ENCODE measurements at regions not wholly inside any gene's neighbourhood (a gene's known extent, or its start where the extent isn't known, plus 50 kb on each side); places are given as distances from the start of the nearest gene placed in this dataset.

DNA sequence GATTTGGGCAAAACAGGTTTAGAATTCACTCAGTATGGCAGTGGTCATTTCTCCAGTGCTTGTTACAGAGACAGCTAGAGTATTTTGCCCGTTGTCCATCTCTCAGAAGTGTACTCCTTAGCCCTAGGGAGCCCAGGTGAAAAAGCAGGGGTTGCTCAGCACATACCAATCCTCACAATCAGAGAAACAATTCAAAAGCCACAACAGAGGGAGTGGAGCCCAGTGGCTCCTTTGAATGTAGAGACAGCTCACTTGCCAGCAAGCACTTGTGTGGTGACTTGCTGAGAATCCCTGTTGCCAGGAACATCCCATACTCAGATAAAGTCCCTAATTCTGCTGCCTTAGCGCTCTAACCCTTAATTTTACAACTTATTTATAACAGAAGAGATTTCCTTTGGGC is 1488.3 kb downstream of the RPA4 start:
- dilution Hi-C loops (cut with MboI; ENCODE audit: extremely low pct_ligation_motif_present, low sequenced_read_pairs) = no loop called here
- Histone ChIP-seq H3K4me3 (ENCODE audit: control insufficient read depth in 2 of 3, extremely low read depth in 1 of 3, insufficient read depth in 2 of 3, low read depth in 1 of 3, low read length in 3 of 3) (no peak overlapping the region), H3K9me3 (ENCODE audit: control insufficient read depth, low read depth, low read length) (no peaks in the 10 kb centered on the region), H4K20me1 (ENCODE audit: control insufficient read depth, extremely low read depth, insufficient read depth, low read length) (no peaks in the 10 kb centered on the region), H3K9me1 (ENCODE audit: control insufficient read depth, extremely low read depth, insufficient read depth, low read length) (no peaks in the 10 kb centered on the region), H3K4me2 (ENCODE audit: control insufficient read depth, extremely low read depth, insufficient read depth, low read depth, low read length) (no peak overlapping the region), H3K9ac (ENCODE audit: control insufficient read depth, extremely low read depth, insufficient read depth, low read length) (no peak overlapping the region), H3K27ac (ENCODE audit: control insufficient read depth, insufficient read depth, low read length) (no peak overlapping the region), H3K36me3 (ENCODE audit: control insufficient read depth in 2 of 2, extremely low read depth in 1 of 2, insufficient read depth in 2 of 2, low read length in 2 of 2) (no peaks in the 10 kb centered on the region), H3K4me1 (ENCODE audit: control insufficient read depth, extremely low read depth, insufficient read depth, low read length) (no peaks in the 10 kb centered on the region), H3K27me3 (ENCODE audit: control insufficient read depth, extremely low read depth, insufficient read depth, low read length) (no peaks in the 10 kb centered on the region), H2AFZ (ENCODE audit: control insufficient read depth, low read length) (no peak overlapping the region), H3K79me2 (ENCODE audit: control insufficient read depth, insufficient read depth, low read length) (no peaks in the 10 kb centered on the region)
- TF ChIP-seq EZH2 (IDR thresholded peaks at IDR 0.05; ENCODE audit: low read length) = no peak
- TF ChIP-seq, protein P1, sequence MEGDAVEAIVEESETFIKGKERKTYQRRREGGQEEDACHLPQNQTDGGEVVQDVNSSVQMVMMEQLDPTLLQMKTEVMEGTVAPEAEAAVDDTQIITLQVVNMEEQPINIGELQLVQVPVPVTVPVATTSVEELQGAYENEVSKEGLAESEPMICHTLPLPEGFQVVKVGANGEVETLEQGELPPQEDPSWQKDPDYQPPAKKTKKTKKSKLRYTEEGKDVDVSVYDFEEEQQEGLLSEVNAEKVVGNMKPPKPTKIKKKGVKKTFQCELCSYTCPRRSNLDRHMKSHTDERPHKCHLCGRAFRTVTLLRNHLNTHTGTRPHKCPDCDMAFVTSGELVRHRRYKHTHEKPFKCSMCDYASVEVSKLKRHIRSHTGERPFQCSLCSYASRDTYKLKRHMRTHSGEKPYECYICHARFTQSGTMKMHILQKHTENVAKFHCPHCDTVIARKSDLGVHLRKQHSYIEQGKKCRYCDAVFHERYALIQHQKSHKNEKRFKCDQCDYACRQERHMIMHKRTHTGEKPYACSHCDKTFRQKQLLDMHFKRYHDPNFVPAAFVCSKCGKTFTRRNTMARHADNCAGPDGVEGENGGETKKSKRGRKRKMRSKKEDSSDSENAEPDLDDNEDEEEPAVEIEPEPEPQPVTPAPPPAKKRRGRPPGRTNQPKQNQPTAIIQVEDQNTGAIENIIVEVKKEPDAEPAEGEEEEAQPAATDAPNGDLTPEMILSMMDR (optimal IDR thresholded peaks at IDR 0.05 in 1 of 3, IDR thresholded peaks at IDR 0.05 in 1 of 3, conservative IDR thresholded peaks at IDR 0.05 in 1 of 3; ENCODE audit: extremely low read depth in 1 of 3, insufficient read depth in 2 of 3, low read length in 3 of 3) = no peak
- DNase-seq (ENCODE audit: low read depth, low spot score) = no peak
- FAIRE-seq = peak; percentile 43

DNA sequence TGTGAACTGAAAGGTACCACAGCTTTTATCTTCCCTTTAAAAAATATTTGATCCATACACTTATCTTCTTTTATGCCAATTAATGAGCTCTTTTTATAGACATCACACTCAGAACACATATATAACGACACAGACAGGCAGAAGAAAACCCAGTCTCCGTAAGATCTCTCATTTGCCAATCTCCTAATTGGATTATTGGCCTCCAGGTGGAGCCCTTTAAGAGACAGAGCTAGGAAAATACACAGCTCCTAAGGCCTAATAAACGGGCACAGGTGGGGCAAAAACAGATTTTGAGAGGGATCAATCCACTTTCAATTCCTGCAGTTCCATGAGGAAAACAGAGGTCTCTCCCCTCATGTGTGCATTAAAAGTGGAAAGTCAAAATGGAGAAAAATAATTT is 1495.4 kb downstream of the RPA4 start:
- no peak for DNase-seq (ENCODE audit: low read depth, low spot score)
- no peaks in the 10 kb centered on the region for H4K20me1 ChIP-seq (ENCODE audit: control insufficient read depth, extremely low read depth, insufficient read depth, low read length)
- TF ChIP-seq, protein P1 (optimal IDR thresholded peaks at IDR 0.05 in 1 of 3, IDR thresholded peaks at IDR 0.05 in 1 of 3, conservative IDR thresholded peaks at IDR 0.05 in 1 of 3; ENCODE audit: extremely low read depth in 1 of 3, insufficient read depth in 2 of 3, low read length in 3 of 3) = peak in 1 of 3 experiments; percentile 28
- TF ChIP-seq EZH2 (IDR thresholded peaks at IDR 0.05; ENCODE audit: low read length) = no peak

More for the DNA sequence above, 1495.4 kb downstream of the RPA4 start:
- no peaks in the 10 kb centered on the region for H3K4me1 ChIP-seq (ENCODE audit: control insufficient read depth, extremely low read depth, insufficient read depth, low read length)
- H3K9ac ChIP-seq (ENCODE audit: control insufficient read depth, extremely low read depth, insufficient read depth, low read length) = no peak overlapping the region
- H3K4me3 ChIP-seq (ENCODE audit: control insufficient read depth in 2 of 3, extremely low read depth in 1 of 3, insufficient read depth in 2 of 3, low read depth in 1 of 3, low read length in 3 of 3) = no peak overlapping the region
- dilution Hi-C loops (cut with MboI; ENCODE audit: extremely low pct_ligation_motif_present, low sequenced_read_pairs) = no loop called here
- no peaks in the 10 kb centered on the region for H3K9me3 ChIP-seq (ENCODE audit: control insufficient read depth, low read depth, low read length)
- H3K27me3 ChIP-seq (ENCODE audit: control insufficient read depth, extremely low read depth, insufficient read depth, low read length) = no peaks in the 10 kb centered on the region
- no peak overlapping the region for H3K27ac ChIP-seq (ENCODE audit: control insufficient read depth, insufficient read depth, low read length)
- no peak overlapping the region for H2AFZ ChIP-seq (ENCODE audit: control insufficient read depth, low read length)
- no peak overlapping the region for H3K4me2 ChIP-seq (ENCODE audit: control insufficient read depth, extremely low read depth, insufficient read depth, low read depth, low read length)
- no peaks in the 10 kb centered on the region for H3K79me2 ChIP-seq (ENCODE audit: control insufficient read depth, insufficient read depth, low read length)
- no peak for FAIRE-seq
- H3K36me3 ChIP-seq (ENCODE audit: control insufficient read depth in 2 of 2, extremely low read depth in 1 of 2, insufficient read depth in 2 of 2, low read length in 2 of 2) = no peaks in the 10 kb centered on the region
- no peaks in the 10 kb centered on the region for H3K9me1 ChIP-seq (ENCODE audit: control insufficient read depth, extremely low read depth, insufficient read depth, low read length)

Measured in keratinocyte (primary cell).